Uterus (tissue), 2 donors: ENCODE measurements at regions not wholly inside any gene's neighbourhood (a gene's known extent, or its start where the extent isn't known, plus 50 kb on each side); places are given as distances from the start of the nearest gene placed in this dataset.

Experiments
- POLR2A ChIP-seq, 2 donors: fragments of 450-650 bp; IDR thresholded peaks; one replicate each; pipeline ENCODE4 v1.6.1; 2016; ENCODE audit warnings: antibody characterized with exemption in 2 of 2, mild to moderate bottlenecking in 1 of 2, moderate library complexity in 1 of 2
- TF ChIP-seq, protein P1 (sequence below), 4 experiments: fragments of 200-600 bp in 2 of 4; fragments of 450-650 bp in 2 of 4; sonication (generic) in 2 of 4; IDR thresholded peaks; one replicate each; pipeline ENCODE4 v1.5.1; 2016 to 2019; ENCODE audit warnings: antibody characterized with exemption in 4 of 4, mild to moderate bottlenecking in 2 of 4, moderate library complexity in 1 of 4

DNA sequence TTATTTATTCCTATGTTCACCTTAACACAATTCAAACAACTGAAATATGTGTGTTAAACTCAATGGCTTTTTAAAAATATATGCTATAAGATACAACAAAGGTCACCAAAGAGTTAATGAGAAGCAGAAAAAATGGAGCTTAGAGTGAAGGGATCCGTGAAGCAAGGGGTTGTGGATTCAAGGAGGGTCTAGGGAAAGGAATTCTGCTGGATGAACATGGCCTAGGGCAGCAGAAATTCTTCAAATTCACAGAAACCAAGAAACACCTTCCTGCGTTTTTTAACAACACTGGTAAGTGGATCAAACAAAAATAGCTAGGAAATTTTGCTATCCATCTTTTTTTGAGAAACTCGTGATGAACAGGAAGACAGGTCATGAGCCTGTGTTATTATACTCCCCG is 59.3 kb upstream of the PLSCR5 start:
- TF ChIP-seq, protein P1, sequence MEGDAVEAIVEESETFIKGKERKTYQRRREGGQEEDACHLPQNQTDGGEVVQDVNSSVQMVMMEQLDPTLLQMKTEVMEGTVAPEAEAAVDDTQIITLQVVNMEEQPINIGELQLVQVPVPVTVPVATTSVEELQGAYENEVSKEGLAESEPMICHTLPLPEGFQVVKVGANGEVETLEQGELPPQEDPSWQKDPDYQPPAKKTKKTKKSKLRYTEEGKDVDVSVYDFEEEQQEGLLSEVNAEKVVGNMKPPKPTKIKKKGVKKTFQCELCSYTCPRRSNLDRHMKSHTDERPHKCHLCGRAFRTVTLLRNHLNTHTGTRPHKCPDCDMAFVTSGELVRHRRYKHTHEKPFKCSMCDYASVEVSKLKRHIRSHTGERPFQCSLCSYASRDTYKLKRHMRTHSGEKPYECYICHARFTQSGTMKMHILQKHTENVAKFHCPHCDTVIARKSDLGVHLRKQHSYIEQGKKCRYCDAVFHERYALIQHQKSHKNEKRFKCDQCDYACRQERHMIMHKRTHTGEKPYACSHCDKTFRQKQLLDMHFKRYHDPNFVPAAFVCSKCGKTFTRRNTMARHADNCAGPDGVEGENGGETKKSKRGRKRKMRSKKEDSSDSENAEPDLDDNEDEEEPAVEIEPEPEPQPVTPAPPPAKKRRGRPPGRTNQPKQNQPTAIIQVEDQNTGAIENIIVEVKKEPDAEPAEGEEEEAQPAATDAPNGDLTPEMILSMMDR (IDR thresholded peaks at IDR 0.05), result no peak
- no peak for TF ChIP-seq POLR2A (IDR thresholded peaks at IDR 0.05)
